NCI-H128 (cell line): ENCODE measurements at regions not wholly inside any gene's neighbourhood (a gene's known extent, or its start where the extent isn't known, plus 50 kb on each side); places are given as distances from the start of the nearest gene placed in this dataset.

Experiments used
- DNase-seq: peaks from one replicate; lab custom pipeline; 2025; ENCODE audit not compliant: unreplicated experiment; lab: John Stamatoyannopoulos, UW

DNA sequence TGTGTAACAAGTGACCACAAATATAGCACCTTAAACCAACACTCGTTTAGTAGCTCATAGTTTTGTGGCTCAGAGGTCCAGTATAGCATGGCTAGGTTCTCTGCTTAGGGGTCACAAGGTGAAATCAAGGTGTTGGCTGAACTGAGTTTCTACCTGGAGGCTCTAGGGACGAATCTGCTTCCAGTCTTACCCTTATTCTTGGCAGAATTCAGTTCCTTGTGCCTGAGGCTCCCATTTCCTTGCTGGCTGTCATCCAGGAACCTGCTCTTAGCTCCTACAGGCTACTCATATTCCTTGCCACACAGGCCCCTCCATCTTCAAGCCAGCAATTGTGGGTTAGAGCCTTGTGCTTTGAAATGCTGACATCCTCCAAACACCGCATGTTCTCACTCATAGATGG lies 212.3 kb upstream of the CDH13 start:
- no peak for DNase-seq

DNA sequence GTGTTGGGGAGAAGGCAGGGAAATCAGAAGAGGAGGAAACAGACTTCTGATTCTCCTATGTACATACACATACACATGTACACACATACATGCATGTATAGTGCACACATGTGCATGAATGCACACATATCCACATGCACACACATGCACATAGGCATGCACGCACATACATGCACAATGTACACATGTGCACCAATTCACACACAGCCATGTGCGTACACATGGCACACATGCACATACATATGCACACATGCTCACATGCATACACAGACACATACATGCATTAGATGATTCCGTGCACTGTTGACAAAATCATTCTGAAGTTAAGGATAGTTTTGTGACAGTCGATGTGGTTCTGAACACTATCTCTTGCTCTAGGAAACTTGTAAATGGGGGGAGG lies 214.0 kb upstream of the CDH13 start:
- DNase-seq = no peak

DNA sequence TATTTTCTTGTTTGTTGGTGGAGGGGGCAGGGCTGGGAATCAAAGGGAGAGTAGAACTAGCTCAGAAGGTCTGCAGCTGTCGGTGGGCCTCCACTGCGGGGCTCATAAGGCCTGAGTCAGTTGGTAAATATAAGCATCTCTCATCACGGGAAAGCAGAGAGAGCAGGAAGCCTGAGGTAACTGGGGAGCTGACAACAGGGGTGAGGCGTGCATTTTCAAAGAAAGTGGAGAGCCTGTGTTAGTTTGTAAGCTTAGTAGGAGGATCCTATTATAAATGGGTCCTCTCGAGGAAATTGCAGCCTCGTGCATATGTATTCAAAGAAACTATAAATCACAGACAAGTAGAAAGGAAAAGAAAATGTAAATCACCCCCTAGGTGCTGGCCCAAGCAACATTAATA lies 221.0 kb upstream of the CDH13 start:
- DNase-seq = no peak

DNA sequence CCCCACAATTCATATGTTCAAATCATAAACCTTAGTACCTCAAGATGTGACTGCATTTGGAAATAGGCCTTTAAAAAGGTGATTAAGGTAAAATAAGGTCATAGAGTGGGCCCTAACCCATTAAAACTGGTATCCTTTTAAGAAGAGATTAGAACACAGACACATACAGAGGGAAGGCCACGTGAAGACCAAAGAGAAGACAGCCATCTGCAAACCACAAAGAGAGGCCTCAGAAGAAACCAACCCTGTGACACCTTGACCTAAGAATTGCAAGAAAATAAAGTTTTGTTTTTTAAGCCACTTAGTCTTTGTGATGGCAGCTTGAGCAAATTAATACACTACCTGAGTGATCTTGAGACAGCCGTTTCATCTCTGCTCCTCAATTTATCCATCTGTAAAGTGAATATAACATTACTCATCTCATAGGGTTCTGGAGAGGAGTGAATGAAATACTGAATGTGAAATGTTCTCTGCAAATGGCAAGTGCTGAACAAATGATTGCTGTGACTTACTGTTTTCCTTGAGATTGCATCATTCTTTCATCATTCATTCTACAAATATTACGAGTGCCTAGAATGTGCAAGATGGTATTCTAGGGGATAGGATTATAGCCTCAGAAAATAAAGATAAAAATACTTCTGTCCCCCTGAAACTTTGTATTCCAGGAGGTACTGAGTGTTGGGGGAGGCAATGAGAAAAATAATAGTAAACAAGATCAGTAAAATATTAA lies 222.0 kb upstream of the CDH13 start:
- DNase-seq = no peak

DNA sequence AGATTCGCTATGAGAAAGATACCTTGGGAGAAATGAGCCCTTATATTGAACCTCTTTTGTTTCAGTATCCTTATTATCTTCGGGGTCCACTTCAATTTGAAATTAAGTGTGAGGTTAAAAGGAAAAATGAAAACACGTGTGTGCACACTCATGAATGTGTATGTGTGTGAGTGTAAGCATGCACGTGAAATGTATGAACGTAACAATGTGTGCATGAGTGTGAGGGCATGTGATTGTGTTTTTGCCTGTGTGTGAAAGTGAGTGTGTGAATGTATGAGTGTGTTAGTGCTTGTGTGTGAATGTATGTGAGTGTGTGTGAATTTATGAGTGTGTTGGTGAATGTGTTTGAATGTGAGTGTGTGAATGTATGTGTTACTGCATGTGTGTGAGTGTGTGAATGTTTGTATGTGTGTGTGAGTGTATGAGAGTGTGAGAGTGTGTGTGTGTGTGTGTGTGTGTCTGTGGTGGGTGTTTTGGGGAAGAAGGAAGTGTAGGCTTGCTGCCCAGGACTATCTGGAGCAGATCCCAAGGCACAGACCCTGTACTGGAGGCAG lies 224.0 kb upstream of the CDH13 start:
- no peak for DNase-seq

DNA sequence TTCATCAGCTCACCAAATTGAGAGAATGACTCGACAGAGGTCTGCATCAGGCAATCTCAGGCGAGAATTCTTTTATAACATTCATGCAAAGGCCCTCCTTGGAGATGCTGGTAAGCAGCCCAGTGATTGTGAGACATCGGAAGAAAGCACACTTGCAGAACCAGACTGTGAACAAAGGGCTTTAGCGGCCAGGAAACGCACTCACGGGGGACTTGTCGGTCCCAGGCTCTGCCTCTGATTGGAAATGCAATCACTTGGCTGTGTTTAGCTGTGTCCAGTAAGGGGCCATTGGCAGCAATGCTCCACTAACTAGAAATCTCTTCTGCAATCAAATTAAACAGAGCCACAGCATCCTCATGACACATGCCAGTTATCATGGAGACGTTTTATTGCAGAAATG lies 226.7 kb upstream of the CDH13 start:
- DNase-seq = no peak

DNA sequence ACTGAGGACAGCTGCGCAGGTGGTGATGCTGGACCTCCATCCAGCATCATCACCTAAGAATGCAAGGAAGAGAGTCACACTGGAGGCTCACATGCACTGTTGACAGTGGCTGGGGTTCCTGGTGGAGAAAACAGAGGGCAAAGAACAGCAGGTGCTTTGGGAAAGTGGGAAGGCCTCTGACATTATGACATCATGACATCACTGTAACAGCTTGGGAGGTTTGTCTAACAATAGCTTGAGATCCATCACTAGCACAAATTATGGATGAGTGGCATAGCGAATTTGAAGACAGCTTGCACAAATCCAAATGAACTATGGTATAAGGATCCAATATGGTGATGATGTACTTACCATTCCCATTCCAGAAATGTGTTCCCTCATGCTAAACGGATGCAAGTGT lies 226.5 kb upstream of the MPHOSPH6 start:
- no peak for DNase-seq

DNA sequence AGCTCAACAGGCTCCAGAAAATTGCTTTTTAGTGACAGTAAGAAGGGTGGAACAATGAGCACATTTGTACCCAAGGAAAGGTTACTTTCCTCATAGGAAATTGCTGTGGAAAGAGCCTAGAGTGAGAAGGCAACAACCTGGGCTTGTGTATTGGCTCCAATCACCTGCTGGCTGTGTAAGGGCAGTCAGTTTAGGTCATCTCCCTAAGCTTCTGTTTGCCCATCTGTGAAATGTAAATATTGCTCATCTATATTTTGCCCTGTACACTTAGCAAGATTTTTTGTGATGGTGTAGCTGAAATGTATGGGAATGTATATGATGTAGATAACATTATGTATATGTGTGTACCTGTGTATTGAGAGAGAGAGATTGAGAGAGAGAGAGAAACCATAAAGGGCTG lies 225.2 kb upstream of the MPHOSPH6 start:
- DNase-seq = no peak

DNA sequence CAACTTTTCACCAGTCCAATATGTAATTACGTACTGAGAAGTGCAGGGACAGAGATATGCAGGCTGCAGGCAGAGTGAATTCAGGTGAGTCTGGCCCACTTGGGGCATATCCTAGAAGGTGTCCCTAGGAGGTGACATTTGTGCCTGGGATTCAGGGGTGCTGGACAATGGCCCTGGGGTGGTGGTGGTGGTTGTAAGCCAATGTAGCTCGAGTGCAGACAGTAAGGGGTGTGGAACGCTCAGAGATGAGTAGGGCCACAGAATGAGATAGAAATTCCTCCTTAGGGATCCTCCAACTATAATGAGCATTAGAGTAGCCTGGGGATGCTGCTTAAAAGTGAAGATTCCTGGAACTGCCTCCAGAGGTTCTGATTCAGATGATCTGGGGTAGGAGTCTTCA lies 221.7 kb upstream of the MPHOSPH6 start:
- no peak for DNase-seq

DNA sequence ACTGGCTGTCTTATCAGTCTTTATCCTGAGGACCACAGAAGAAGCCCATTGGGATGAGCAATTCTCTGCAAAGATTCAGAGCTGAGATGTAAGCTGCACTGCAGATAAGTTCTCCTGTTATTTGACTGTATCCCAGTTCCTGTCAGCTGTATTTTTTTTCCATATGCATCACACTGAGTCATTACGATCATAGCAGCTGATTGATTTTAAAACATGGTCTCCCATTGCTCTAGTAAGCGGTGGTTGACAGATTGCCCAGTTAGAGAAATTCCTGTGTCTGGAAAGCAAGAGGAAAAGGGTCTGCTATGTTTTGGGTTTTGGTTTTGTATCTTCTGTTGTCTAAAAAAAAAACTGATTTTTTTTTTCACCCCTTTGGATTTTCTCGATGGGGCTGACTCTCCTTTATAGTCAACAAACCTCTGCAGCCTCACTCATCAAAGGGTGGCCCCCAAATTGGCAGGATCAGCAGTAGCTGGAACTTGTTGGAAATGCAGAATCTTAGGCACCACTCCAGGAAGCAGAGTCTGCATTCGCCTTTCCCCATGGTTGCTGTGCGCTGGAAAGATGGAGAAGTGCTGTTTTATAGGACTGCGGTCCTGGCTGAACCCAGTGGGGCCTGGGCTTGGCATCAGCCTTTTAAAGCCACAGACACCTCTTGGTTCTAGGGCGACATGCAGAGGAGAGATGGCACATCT lies 220.1 kb upstream of the MPHOSPH6 start:
- DNase-seq = no peak

DNA sequence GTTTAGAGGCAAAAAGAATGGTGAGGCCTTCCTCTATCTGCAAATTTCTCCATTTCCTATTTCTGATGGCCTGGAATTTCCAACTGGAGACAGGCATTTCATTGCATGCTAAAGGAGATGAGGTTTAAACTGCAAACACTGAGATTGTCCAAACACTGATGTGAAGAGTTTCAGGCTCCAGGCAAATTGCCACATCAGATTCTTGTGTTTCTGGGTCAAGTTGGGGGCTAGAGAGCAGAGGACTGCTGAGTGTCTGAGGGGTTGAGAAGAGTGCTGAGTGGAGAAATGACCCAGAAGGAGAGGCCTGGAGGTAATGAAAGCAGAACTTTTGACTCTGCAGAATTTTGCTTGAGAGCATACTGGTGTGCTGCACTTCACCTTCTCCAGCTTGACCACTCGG lies 216.7 kb upstream of the MPHOSPH6 start:
- DNase-seq = no peak

DNA sequence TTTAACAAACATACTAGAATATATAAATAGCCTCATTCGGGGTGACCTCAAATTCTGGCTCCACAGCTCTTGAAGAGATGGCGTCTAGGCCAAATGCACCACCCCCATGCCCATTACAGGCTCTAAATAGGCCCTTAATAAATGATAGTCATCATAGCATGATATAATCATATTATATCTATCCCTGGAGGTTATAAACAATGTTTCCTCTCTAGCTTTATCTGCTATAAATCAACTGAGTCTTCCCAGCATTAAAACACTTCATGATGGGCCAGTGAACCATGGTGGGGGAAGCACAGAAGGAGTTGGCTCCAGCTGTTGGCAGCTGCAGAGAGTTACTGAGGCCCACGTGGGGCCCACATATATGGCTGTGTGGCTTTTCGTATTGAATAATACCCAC lies 214.9 kb upstream of the MPHOSPH6 start:
- no peak for DNase-seq

DNA sequence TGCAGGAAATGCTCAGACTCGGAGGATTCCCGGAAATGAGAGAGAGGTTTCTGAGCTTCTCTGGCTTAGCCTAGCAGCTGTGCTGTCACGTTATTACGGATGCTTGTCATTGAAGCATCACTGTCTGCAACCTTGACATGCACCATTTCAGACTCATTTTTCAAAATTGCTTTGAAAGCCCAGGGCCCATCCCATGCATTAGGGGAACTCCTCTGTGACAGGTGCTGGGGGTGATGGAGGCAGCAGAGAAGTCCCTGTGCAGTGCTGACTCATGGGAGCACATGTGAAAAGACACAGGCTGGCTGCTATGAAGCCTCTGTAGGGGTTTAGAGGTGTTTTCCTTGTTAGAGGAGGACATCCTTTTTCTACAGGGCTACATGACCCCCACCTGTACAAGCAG lies 214.0 kb upstream of the MPHOSPH6 start:
- no peak for DNase-seq

DNA sequence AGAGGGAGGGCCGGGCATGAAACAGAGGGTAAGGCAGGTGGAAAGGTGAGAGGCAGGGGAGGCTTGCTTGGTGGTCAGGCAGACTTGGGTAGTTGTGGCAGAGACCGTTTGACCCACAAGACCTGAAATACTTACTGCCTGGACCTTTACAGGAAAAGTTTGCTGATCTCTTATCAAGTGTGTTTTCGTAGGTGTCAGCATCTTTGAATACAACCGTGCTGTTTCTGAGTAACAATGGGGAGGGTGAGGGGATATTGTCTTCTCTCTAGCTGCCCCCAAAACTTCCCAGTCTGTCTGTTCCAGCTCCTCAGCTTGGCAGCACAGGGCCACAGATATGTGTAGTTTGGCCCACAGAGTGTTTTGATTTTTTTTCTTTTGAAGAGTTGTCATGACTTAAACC lies 212.5 kb upstream of the MPHOSPH6 start:
- no peak for DNase-seq

DNA sequence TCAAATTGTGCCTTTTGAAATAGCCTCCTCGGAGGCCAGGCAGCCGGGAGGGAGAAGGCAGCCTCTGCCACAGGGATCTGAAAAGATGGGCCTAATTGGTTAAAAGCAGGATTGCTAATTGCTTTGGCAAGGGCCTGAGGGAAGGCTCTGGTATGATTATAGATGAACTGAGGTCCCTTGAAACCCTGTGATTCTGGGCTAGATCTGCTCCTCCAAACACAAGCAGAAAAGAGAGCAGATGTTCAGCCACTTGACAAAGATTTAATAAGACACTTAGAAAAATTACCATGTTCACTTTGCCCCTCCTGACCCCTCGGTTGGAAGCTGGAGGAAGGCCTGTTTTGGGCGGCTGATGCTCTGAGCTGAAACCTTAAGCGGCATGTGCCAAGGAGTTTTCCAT lies 209.5 kb upstream of the MPHOSPH6 start:
- no peak for DNase-seq

DNA sequence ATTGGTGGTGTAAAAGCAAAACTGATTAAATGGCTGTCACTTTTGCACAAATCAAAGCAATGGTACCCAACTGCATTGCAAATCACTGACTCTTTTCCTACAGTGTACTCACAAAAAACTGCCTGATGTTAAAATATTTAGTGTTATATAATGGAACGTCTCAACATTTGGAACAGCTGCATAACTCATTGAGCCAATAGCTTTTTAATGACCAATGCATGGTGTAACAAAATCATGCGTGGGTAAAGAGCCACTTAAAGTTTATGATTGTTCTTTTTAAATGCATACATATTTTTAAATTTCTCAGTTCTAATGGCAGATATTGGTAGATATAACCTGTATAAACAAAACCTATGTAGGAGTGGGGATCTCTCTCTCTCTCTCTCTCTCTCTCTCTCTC lies 204.0 kb upstream of the MPHOSPH6 start:
- no peak for DNase-seq

DNA sequence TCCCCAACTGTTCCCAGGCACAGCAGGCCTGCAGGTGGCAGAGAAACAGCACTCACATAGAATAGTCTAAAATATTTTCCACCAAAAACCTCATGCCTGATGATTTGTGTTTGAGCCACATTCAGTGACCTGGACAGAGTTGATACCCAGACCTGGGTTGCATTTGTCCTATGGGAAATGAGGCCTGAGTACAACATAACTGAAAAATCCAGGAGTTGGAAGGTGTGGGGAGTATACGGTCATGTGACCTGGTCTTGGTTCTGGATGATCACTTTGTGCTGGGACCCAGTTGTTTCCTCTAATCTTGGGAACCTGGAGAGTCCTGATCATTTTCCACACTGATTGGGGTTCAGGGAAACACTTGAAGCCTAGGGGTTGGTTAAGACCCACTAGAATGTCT lies 200.3 kb upstream of the MPHOSPH6 start:
- DNase-seq = no peak

DNA sequence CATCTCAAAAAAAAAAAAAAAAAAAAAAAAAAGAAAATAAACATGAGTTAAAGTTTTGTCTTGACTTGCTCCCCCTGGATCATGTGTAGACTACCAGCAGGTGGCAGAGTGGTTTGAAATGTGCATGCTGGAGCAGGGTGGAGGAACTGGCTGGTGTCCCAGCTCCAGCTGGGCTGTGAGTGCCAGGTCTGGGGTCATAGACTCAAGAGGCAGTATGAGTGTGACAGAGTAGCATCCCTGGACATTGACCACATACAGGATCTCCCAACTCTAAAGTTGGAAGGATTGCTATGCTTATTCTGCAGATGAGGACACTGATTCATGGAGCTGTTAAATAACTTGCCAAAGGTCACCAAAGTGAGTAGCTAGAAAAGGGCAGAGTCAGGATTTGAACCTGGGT lies 198.0 kb upstream of the MPHOSPH6 start:
- no peak for DNase-seq

DNA sequence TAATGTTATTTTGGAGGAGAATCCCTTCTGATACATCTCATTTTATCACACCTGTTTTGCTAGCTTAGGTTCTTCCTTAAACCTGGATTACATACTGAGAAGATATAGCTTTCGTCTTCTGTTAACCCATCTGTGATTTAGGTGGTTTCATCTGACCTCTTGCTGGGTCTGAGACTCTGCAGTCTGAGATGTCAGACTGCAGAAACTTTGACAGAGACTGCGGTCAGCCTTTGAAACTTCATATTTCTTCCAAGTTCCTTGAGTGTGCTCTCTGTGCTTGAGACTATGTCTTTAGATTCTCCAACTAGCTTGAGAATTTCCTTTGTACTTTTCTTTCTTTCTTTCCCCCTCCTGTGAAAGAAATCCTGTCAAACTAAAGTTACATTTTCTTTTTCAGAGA lies 196.4 kb upstream of the MPHOSPH6 start:
- DNase-seq = no peak

DNA sequence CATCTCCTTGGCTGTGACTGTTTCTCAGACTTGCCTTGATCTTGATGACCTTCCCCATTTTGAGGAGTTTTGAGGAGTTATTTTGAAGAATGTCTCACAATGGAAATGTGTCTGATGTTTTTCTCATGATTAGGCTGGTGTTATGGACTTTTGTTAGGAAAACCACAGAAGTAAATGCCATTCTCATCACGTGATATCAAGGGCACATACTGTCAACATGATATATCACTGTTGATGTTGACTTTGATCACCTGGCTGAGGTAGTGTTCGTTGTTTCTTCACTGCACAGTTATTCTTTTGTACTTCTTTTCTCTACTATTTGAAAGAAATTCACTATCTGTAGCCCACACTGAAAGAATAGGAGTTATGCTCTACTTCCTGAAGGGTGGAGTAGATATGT lies 194.7 kb upstream of the MPHOSPH6 start:
- no peak for DNase-seq

DNA sequence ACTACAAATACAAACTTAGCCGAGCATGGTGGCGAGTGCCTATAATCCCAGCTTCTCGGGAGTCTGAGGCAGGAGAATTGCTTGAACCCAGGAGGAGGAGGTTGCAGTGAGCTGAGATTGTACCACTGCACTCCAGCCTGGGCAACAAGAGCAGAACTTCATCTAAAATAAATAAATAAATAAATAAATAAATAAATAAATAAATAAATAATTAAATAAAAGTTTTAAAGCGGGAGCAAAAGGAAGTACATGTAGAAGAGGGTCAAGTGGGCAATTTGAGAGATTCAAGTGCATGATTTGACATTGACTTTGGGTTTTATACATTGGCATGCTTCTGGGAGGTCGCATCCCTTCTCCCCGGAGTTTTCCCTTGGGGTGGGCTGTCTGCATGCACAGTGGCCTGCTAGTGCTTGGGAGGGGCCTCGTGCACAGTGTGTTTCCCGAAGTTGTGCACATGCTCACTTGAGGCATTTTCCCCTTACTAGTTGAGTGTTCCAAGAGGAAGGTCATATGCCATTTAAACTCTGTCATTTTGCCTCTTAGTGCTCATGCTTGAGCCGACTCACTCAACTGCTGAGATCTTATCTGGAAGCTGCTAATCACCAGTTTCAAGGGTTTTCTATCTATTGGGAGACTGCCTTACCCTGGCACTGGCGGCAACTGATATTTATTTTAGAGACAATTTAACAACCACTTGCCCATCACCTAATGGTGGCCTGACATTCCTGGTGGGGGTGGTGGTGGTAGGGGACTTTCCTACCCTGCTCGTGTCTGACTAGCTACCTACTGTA lies 193.2 kb upstream of the MPHOSPH6 start:
- DNase-seq = no peak

DNA sequence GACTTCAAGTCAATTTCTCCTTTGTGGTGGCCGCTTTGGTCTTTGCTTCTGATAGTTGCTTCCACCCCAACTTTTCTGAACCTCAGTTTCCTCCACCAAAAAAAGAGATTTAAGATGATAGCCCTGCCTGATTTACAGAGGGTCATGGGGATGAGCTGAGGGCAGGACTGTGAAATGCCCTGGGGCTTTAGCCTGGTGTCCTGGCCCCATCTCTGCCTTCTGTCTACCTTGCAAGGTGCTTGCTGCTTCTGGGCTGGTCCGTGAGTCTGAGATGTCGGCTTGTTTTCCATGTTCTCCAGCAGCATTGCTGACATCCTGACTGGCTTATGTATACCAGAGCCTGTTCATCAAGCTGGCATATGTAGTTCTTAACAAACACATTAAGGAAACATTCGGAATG lies 191.9 kb upstream of the MPHOSPH6 start:
- DNase-seq = no peak
